ENCODE measurements at regions not wholly inside any gene's neighbourhood (a gene's known extent, or its start where the extent isn't known, plus 50 kb on each side); places are given as distances from the start of the nearest gene placed in this dataset.

DNA sequence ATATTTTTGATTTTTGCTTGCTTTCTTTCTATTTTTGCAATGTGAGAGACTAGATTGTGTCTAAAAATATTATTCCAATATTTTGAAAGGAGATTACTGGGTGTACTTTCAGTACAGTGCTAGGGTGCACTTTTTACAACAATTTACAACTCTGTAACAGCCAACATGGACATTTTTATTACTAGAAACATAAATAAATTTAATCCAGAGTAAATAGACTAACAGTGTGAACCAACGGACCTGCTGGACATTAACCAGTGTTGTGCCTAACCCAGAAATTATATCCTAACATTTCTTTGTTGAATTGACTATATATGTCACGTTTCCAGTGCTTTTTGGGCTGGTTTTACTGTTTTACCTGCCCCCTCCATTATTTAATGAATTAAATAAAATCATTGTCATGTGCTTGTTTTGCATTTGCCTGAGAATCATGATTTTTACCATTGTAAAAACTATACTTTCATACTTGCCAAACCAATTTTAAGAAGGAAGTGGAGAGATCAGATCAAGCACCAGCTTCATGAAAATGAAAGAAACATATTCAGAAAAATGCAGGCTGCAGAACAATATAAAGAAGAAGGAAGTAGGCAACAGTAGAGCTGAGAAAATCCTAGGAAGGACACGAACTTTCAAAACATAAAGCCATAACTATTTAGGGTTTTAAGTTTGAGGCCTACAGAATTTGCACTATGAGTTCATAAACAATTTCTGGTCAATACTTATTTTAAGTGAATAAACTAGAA lies 400.8 kb upstream of the PIK3R1 start:
- no peak for TF ChIP-seq TAF1 (IDR thresholded peaks at IDR 0.05; ENCODE audit: borderline replicate concordance, low read depth, low read length)
- TF ChIP-seq POLR2AphosphoS5 (IDR thresholded peaks at IDR 0.05; ENCODE audit: low read depth, low read length): no peak
- no peak for TF ChIP-seq POLR2A (IDR thresholded peaks at IDR 0.05; ENCODE audit: low read depth, low read length)
